ENCODE measurements at regions not wholly inside any gene's neighbourhood (a gene's known extent, or its start where the extent isn't known, plus 50 kb on each side); places are given as distances from the start of the nearest gene placed in this dataset.
A peak's percentile ranks its signal among the peaks of the same experiment; 100 is the strongest.

- peak overlapping the region; percentile 47; the same call in 1 of the 2 replicates for H3K4me2 ChIP-seq (ENCODE audit: low read depth, low read length)
- H3K14ac ChIP-seq (replicated peaks; ENCODE audit: low read depth, low read length): no peak overlapping the region
- H2BK5ac ChIP-seq (ENCODE audit: low read depth, low read length, poor library complexity, severe bottlenecking): no peak overlapping the region
- DNase-seq (peak; percentile 24), ATAC-seq (ENCODE audit: low read depth) (peak; percentile 90)
- TF ChIP-seq POLR2A (IDR thresholded peaks at IDR 0.05; ENCODE audit: low read depth, low read length) (no peak), USF2 (IDR thresholded peaks at IDR 0.05; ENCODE audit: low read depth, low read length) (peak; percentile 70; the same call in 1 of the 2 replicates)
- H3K4me1 ChIP-seq (ENCODE audit: control insufficient read depth, insufficient read depth, low read length): peaks cover 4% of the 10 kb centered on the region; the same call in 1 of the 2 replicates
- no peak overlapping the region for H3K27ac ChIP-seq (ENCODE audit: insufficient read depth, low read length)
- no peak overlapping the region for H3K56ac ChIP-seq (ENCODE audit: extremely low read depth, insufficient read depth, low read length)
- no peaks in the 10 kb centered on the region for H3K9me1 ChIP-seq (ENCODE audit: insufficient read depth, low read length)
- dilution Hi-C loops (cut with HindIII; ENCODE audit: low sequenced_read_pairs, unreplicated experiment) (no loop called here), intact Hi-C loops (cut with micrococcal nuclease) (loop anchor here (5.0 kb wide), 2 partner anchors 92 to 152 kb away; no protein-coding TSS in a partner anchor), in situ Hi-C loops (cut with MboI; ENCODE audit: low sequenced_read_pairs) (no loop called here)
- no TSS peak for BruUV-seq (replicated peaks)
- H2AK9ac ChIP-seq (replicated peaks; ENCODE audit: low read depth, low read length, poor library complexity): no peak overlapping the region
- H2AFZ ChIP-seq (replicated peaks; ENCODE audit: low read length, poor library complexity): peak overlapping the region; percentile 74
- CTCF ChIA-PET: interaction anchor here (0.6 to 0.8 kb wide), 2 partner anchors 19 to 21 kb away, joined by 3 read pairs; no protein-coding TSS in a partner anchor
- no peak overlapping the region for H4K91ac ChIP-seq (ENCODE audit: insufficient read depth, low read depth, low read length)
- no peak overlapping the region for H3K9ac ChIP-seq (ENCODE audit: low read depth, low read length)
- no peaks in the 10 kb centered on the region; the same call in 1 of the 2 replicates for H4K20me1 ChIP-seq (ENCODE audit: insufficient read depth, low read length)
- H2BK20ac ChIP-seq (ENCODE audit: low read depth, low read length): no peak overlapping the region
- no peaks in the 10 kb centered on the region for H3K79me1 ChIP-seq (ENCODE audit: low read depth in 1 of 2, low read length in 2 of 2)
- no peak overlapping the region for H2AK5ac ChIP-seq (ENCODE audit: low read depth, low read length)
- WGBS, 2 experiments (ENCODE audit: extremely low coverage in 2 of 2, insufficient read length in 1 of 2): 18% methylated on average over 18 of the region's 44 CpGs; no CpG with 5 or more reads in 1 of the 2 experiments
- POLR2A ChIA-PET (ENCODE audit: unreplicated experiment): no interaction called here
- H3K9me3 ChIP-seq (ENCODE audit: control insufficient read depth, insufficient read depth, low read length): no peaks in the 10 kb centered on the region
- no peak overlapping the region for H3K23ac ChIP-seq (ENCODE audit: low read depth, low read length)
- no peak overlapping the region for H3K4ac ChIP-seq (ENCODE audit: low read depth, low read length)
- no peak overlapping the region for H2BK15ac ChIP-seq (ENCODE audit: low read depth, low read length)
- H2BK120ac ChIP-seq (ENCODE audit: low read depth, low read length): no peak overlapping the region
- H3K27me3 ChIP-seq (ENCODE audit: control insufficient read depth, insufficient read depth, low read length): peaks cover 82% of the 10 kb centered on the region
- H4K8ac ChIP-seq (ENCODE audit: low read depth in 2 of 2, low read length in 2 of 2): no peak overlapping the region
- H3K18ac ChIP-seq (ENCODE audit: low read depth, low read length): no peak overlapping the region
- H3K36me3 ChIP-seq (ENCODE audit: control insufficient read depth, insufficient read depth, low read length): no peaks in the 10 kb centered on the region
- no peak overlapping the region for H4K5ac ChIP-seq (ENCODE audit: low read depth, low read length)
- peak overlapping the region; percentile 13; the same call in 1 of the 2 replicates for H3K4me3 ChIP-seq (ENCODE audit: insufficient read depth, low read depth, low read length)
These were observed 104.1 kb upstream of the E2F8 start for GRCh38 chr11:19344661-19345518.
